DMS53 (cell line): ENCODE measurements at regions not wholly inside any gene's neighbourhood (a gene's known extent, or its start where the extent isn't known, plus 50 kb on each side); places are given as distances from the start of the nearest gene placed in this dataset.

Source experiments
- DNase-seq: peaks from one replicate; lab custom pipeline; 2025; lab: John Stamatoyannopoulos, UW

DNA sequence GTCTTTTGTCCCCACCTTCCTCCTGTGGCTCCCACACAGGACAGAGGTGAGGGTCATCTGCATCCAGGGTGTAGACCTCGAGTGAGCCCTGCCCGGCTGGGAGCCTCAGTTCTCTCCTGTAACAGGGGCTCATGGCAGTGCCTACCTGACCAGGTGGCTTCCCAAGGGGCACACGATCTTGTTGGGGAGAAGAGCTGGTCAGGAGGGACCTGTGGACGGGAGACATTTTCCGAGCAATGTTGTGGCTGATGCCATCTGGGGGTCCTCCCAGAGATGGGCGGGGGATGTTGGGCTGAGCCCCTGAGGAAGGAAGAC, 51.9 kb downstream of the CEBPB start:
- no peak for DNase-seq

DNA sequence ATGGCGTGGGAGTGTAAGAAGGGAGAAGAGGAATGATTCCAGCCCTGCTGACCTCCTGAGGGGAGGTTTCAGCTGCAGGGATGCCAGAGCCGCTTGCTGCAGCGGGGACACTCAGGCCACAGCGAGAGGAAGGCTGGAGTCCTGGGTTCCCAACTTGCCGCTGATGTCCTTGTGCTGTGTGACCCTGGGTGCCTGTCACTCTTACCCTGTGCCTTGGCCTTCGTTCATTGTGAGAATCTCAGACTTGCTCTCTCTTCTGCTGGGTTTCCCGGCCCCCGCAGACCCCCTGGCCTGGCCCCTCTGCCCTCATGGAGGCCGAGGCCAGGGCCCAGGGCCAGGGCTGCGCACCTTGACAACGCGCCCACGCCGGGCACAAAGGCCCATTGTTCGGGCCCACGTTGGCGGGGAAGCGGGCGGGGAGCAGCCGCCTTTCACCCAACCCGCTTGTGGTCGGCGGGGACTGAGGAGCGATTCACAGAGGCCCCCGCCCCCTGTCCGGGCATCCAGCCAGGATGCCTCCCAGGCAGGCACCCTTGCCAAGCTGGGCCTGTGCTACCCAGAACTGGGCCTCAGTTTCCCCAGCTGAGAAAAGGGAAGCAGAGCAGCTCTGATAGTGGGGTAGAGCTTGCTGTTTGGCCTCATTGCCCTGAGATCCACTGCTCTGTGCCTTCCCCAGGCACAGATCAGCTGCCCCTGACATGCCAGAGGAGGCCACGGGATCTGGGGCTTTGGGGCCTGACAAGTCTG, 52.4 kb downstream of the CEBPB start:
- DNase-seq, result no peak

DNA sequence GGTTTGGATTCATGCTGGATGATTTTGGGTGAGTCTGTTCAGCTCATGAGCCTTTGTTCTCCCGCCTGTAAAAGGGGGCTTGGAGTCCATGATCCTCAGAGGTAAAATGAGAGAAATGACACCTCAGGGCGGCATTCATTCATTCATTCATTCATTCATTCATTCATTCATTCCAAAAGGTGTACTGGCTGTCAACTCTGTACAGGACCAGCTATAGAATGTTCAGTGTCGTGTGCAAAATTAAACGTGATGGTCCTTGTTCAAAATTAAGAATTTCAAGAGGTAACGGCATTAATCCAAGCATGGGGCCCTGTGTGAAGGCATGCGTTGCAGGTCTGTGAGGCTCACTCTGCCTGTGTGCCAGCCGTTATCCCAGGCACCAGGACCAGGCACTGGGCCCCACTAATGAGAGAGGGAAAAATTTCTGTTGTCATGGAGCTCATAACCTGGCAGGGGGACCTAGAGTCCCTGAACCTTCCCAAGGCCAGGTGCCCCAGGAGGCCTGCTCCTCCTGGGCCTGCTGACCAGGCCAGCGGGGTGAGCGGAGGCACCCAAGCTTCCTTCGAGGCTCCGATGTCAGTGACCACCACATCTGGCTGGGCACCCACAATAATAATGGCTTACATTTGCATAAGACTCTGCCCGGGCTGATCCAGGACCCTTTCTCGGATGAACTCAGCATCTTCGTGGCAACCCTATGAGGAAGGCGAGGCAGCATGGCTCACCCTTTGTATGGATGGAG, 53.2 kb downstream of the CEBPB start:
- no peak for DNase-seq

DNA sequence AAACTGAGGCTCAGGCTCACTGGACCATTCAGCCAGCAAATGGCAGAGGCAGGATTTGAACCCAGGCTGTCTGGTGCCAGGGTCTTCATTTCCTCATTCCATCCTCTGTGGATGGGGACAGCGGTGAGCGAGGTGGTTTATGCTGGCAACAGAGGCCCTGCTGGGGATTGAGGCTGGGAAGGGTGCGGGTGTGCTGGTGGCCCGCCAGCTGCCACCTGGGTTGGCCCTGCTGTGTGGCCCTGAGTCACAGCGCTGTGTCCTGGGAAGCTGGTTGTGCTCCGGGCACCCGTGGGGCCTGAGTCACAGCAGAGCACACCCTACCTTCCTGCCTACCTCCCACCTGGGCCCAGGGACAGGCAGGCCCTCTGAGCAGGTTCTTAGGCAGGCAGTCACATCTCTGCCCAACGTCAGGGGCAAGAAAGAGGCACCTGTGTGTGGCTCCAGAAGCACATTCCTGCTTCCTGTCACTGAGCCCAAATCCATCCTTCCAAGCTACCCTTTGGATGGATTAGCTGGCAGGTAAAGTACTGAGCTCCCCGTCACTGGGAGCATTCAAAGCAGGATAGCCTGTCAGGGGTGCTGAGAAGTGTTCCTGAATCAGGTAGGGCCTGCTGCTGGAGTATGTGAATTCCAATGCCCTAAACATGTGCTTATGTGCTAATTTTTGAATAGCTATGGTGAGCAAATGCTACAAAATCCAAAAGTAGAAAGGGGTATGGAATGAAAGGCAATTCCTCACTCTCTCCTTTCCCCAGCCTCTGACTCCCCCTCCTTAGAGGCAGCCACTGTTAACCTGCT, 53.9 kb downstream of the CEBPB start:
- no peak for DNase-seq

DNA sequence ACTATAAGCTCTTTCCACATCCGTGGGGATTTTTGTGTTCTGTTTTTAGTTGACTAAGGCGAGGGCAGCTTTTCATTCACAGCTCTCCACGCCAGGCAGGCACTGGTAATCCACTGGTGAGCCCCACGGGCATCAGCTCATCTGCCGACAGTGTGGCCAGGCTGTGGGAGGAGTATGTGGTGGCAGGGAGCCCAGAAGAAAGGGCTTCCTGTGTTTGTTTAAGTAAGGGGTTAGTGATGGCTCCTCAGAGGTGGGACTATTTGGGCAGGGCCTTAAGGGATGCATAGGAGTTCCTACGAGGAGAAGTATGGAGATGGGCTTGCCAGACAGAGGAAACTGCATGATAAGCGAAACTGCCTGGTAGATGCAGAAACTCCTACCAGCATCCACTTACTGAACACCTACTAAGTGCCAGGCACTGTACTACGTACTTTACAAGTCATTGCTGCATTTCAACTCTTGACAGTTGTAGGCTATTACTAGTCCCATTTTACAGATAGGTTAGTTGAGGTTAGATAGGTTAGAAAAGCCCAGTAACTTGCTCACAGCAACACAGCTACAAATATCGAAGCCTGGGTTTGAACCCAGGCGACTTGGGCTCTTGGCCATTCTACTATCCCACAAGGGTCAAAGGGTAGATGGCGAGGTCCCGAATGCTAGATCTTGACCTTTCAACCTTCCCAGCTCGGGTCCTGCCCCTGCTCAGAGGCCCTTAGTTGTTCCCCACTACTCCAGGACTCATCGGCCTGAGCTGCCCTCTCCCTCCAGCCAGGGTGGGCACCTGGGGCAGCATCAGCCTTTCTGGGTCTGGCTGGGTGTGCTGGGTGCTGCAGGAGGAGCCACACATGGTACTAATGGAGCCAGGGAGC, 55.1 kb downstream of the CEBPB start:
- no peak for DNase-seq

DNA sequence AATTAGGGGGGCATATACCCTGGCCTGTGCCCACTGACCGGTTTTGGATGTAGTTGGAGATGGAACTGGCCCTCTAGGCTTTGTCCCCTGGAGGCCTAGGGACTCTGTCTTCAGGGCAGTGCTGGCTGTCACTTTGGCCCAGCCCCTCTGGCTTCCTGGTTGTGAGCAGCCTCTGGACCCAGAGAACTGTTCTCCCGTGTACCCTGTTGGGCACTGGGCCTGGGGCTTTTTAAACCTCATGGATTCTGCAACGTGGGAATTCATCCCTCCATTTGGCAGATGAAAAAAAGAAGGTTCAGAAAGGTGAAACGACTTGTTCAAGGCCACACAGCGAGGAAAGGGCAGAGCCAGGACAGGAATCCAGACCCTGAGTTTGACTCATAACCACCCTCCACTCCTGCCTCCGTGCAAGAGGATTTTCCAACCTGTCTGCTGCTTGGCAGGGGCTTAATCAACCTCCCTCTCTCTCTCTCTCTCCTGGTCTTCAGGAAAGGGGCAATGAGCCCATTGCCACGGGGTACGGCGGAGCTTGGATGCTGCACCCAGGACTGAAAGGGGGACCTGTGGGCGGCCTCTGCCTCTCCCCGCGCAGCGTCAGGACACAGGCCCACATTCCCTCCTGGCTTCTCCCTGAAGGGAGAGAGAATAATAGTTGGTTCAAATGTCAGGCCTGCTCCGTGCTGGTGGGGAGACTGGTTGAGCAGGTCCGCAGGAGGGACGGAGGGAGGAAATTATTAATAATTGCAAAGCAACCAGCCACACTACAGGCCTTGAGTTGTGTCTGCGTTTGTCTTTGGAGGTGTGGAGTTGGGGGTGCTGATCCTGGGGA, 56.0 kb downstream of the CEBPB start:
- no peak for DNase-seq

DNA sequence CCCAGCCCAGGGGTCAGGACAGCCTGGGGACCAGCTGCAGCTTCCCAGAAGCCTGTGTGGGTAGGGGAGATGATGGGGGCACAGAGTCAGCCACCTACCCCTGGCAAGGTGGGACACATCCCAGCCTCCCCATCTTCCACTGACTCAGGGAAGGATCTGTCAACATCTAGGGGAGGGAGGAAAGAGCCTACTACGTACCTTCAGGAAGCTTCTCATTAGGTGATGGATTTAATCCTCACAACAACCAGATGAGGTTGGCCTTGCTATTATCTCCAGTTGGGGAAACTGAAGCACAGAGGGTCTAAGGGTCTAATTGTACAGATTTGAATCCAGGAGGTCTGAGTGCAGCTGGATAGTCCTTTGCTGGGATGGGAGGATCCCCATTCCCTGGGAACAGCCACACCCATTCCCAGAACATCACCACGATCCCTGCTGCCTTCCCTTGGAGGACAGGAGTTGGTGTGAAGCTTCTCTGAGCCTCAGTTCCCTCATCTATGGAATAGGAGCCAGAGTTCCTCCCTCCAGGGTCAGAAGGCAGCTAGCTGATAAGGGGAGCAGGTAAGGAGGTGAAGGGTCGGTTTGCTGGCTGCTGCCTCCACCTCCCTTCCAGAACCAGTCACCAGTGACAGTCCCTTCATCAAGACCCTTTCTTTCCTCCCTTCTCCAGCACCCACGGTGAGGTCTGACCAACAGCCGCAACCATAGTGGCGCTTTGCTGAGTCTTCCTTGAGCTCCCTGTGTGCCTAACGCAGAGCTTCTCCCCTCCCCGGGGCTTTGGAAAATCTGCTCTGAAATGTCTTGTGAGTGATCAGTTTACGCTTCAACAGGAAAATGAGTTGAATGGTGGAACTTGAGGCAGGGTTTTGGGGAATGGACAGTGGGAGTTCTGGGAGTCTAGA, 56.8 kb downstream of the CEBPB start:
- DNase-seq, result no peak

DNA sequence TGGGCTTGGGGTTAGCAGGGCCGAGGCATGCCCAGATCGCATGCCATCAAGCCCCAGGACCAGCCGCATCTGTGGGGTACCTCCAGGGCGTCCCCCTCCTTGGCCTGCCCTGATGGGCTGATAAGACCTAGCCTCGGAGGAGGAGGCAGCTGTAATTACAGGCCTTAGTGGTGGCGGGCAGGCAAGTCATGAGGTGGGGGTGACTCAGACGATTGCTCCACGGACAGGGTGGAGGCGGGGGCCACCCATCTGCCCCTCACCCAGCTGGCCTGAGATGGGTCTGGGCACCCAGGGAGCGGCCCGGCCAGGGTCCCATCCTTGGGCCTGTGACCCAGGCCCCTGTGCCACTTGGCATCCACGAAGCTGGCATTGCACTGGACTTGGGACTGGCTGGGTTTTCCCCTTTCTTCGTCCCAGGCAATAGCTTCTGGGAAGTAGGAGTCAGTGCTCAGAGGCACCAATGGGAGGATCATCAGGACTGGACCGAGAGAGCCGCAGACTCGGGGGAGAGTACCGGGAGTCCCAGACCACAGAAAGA, 57.5 kb downstream of the CEBPB start:
- DNase-seq, result no peak

DNA sequence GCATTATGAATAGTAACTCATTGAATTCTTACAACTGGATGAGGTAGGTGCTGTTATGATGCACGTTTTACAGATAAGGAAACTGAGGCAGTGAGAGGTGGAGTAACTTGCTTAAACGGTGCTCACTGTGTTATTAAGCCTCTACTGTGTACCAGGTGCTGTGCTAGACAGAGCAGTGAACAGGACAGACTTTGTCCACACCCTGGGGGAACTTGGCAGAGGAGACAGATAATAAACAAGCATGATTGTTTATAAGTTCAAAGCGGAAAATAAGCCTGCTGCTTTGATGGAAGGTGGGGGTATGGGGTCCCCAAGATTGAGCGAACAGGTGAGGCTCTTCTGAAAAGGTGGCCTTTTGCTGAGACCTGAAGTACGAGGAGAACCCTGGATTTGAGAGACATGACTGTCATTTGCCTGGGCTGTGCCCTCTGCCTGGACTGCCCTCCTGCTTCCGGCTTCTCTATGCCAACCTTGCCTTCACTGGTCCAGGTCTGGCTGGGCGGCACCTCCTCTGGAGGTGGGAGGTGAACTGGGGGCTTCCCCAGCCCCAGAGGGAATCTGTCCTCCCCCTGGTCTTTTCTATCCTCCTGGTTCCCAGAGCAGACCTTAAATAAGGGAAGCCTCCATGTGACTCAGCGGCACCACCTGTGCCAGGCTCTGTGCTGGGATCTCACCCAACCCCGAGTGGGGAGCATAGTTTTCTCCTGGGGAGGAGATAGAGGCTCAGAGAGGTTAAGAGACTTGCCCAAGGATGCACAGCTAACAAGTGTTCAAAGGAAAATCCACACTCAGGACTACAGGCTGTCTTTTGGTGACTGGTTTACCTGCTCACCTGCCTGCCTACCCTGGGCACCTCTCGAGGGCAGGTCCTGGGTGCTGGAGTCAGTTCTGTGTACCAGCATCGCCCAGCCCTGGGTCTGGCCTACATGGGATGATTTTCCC, 59.1 kb downstream of the CEBPB start:
- no peak for DNase-seq

DNA sequence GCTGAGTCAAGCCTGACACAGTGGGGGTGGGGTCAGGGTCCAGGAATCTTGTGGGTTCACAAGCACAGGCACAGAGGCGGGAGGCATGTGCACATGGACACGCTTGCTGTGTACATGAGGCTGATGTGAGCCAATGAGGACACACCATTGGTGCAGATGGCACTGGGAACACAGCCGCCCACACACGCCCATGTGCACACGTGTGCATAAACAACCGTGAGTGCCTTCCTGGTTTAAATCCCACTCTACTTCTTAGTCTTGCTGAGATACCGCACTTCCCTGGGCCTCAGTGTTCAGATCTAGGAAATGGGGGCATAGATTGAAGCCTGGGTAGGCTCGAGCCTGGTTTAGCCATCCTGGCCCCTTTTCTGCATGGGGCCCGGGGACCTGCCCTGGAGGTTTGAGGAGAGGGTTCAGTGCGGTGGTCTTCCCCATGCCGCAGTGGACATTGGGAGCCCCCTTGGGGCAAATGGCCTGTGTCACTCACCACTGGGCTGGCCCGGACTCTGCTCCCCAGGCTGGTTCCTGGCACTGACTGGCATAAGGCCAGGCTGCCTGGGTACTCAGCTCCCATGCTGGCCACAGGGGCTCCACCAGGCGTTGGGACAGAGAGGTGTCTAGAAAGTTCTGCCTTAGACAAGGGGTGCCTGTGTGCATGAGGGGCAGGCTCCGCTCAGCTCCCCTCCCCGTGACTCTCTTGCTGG, 60.2 kb downstream of the CEBPB start:
- no peak for DNase-seq

DNA sequence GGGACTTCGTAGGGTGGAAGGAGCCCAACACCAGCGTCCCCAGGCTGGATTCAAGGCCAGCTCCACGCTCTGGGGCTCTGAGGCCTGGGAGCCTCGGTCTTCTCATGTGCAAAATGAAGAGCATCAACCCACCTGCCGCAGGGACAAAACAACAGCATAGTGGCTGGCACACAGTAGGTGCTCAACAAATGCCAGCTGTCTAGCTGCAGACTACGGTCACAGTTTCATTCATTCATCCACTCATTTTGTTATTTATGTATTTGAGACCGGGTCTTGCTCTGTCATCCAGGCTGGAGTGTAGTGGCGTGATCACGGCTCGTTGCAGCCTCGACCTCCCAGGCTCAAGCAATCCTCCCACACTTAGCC, 60.7 kb downstream of the CEBPB start:
- DNase-seq, result no peak

DNA sequence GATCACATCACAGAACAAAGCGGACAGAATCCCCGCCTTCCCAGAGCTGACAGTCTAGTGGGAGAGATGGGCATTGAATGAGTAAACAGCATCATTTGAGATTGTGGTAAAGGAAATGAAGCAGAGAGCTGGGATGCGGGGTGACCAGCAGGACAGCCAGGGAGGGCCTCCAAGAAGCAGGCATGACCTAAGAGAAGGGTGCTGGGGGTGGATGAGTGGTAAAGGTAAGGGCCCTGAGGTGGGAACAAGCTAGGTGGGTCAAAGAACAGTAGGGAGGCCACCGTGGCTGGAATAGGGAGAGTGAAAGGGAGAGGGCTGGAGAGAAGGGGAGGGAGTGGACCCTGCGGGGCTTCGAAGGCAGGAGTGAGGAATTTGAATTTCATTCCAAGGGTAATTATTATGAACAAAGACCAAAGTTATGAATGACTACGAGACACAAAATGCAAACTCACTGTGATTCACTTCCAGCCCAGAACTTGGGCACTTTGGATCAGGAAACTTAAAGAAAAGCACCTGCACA, 61.4 kb downstream of the CEBPB start:
- DNase-seq, result no peak

DNA sequence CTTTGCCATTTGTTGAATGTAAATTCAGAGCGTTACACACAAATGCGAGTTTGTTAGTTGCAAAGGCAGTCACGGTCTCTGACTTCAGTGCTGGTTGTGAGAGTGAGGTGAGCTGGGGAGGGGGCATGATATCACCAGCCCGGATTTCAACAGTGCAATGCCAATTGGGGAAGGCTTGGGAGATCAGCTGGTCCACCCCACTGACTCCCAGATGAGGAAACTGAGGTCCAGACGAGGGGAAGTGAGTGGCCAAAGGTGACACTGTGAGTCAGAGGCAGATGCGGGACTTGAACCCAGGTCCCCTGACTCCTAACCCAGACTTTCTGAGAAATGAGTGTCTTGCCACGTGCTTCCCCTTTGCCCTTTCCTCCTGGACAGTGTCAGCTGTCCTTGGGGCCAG, 62.1 kb downstream of the CEBPB start:
- DNase-seq, result no peak

DNA sequence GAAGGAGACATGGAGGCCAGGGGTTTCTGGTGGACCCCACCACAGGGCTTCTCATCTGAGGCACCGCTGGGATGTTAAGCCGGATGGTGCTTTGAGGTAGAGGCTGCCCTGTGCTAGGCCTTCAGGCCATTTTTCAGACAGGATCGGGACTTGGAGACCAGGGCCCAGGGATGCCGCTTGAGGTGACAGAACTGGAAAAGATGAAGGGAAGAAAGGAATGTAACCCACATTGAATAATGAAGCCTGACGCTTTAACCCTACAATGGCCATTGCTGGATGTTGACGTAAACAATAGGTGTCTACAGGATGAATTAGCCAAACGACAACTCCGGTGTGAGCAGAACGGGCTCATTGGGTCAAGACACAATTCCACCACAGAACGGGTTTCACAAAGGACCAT, 62.5 kb downstream of the CEBPB start:
- no peak for DNase-seq

DNA sequence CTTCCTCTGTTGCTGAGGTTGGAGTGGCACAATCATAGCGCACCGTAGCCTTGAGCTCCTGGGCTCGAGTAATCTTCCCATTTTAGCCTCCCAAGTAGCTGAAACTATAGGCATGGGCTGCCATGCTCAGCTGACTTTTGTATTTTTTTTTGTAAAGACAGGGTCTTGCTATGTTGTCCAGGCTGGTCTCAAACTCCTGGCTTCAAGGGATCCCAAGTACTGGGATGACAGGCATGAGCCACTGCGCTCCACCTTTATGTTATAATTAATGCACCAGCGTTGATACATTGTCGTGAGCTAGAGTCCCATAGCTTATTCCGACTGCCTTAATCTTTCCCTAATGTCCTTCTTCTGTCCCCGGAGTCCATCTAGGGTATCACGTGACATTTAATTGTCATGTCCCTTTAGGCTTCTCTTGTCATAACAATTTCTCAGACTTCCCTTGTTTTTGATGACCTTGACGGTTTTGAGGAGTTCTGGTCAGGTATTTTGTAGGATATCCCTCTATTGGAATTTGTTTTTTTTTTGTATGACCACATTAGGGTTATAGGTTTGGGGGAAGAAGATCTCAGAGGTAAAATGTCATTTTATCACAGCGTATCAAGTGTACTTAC, 63.9 kb downstream of the CEBPB start:
- DNase-seq, result no peak

DNA sequence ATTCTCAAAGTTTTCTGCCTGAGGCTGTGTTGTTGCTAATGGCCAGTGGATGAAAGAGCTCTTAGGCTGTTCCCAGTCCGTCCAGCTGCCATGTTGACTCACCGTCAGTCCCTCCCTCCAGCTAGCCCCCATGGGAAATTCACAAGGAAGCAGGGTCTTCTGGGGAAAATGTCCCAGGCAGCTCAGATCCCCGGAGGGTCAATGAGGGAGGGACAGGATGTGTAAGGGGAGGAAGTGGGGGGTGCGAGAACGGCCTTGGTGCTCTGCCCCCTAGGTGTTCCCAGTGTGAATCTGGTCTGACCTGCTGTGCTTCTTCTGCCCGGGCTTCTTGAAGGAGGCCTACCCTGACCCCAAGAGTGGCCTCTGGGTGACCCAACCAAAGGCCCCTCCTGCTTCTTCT, 65.9 kb downstream of the CEBPB start:
- no peak for DNase-seq

DNA sequence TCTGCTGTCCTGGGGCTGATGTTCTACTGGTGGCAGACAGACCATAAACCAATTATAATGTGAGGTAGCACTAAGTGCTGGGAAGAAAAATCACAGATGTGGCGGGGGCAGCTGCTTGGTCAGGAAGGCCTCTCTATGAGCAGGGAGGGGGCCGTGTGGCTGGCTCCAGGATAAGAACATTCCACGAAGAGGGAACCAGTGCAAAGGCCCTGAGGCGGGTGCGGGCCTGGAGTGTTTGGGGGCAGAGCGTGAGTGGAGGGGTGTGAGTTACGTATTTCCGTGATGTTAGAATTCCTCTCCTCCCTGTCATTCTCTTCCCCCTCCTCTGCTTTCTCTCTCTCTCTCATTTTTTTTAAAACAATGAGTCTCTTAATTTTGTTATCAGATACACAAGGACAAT, 67.2 kb downstream of the CEBPB start:
- no peak for DNase-seq
